ENCODE measurements at regions not wholly inside any gene's neighbourhood (a gene's known extent, or its start where the extent isn't known, plus 50 kb on each side); places are given as distances from the start of the nearest gene placed in this dataset.

GRCh38 chr1:37152491-37152890 lies 118.2 kb upstream of the GRIK3 start:
- TF ChIP-seq CTCF (IDR thresholded peaks at IDR 0.05) (no peak), POLR2A (IDR thresholded peaks at IDR 0.05) (no peak), POLR2AphosphoS5 (IDR thresholded peaks at IDR 0.05) (no peak)
